ENCODE measurements at regions not wholly inside any gene's neighbourhood (a gene's known extent, or its start where the extent isn't known, plus 50 kb on each side); places are given as distances from the start of the nearest gene placed in this dataset.

DNA sequence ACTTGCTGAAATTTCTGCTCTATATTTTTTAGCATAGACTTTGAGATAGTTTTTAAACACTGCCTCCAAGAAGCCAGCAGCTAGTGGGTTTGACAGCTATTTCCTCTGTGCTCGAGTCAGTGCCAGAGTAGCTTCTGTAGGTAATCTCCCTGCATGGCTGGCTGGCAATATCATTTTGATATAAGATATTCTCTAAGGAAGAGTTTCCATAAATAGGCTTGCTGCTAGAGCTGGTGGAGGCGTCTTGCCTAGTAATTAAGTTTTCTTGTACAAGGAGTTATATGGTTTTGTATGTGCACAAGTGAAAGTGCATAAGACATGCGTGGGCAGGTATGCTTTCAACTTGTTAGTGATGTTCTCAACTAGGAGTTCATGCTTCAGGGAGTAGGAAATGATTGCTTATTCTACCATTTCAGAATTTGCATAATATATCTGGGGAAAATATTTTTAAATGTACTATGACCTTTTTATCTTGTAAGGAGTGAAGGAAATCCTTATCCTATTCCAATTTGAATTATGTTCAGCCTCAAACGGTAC, 74.1 kb upstream of the CCL21 start:
- Histone ChIP-seq H3K9ac (ENCODE audit: control insufficient read depth, extremely low read depth, insufficient read depth, low read length) (no peak overlapping the region), H3K36me3 (ENCODE audit: control insufficient read depth in 2 of 2, extremely low read depth in 1 of 2, insufficient read depth in 2 of 2, low read length in 2 of 2) (no peaks in the 10 kb centered on the region), H3K9me1 (ENCODE audit: control insufficient read depth, extremely low read depth, insufficient read depth, low read length) (no peaks in the 10 kb centered on the region), H2AFZ (ENCODE audit: control insufficient read depth, low read length) (no peak overlapping the region), H3K27ac (ENCODE audit: control insufficient read depth, insufficient read depth, low read length) (no peak overlapping the region), H3K79me2 (ENCODE audit: control insufficient read depth, insufficient read depth, low read length) (no peaks in the 10 kb centered on the region), H3K27me3 (ENCODE audit: control insufficient read depth, extremely low read depth, insufficient read depth, low read length) (peaks cover 2% of the 10 kb centered on the region), H3K9me3 (ENCODE audit: control insufficient read depth, low read depth, low read length) (no peaks in the 10 kb centered on the region), H4K20me1 (ENCODE audit: control insufficient read depth, extremely low read depth, insufficient read depth, low read length) (no peaks in the 10 kb centered on the region), H3K4me2 (ENCODE audit: control insufficient read depth, extremely low read depth, insufficient read depth, low read depth, low read length) (no peak overlapping the region), H3K4me3 (ENCODE audit: control insufficient read depth in 2 of 3, extremely low read depth in 1 of 3, insufficient read depth in 2 of 3, low read depth in 1 of 3, low read length in 3 of 3) (no peak overlapping the region), H3K4me1 (ENCODE audit: control insufficient read depth, extremely low read depth, insufficient read depth, low read length) (no peaks in the 10 kb centered on the region)
- FAIRE-seq: peak; percentile 32
- no peak for DNase-seq (ENCODE audit: low read depth, low spot score)
- TF ChIP-seq EZH2 (IDR thresholded peaks at IDR 0.05; ENCODE audit: low read length): no peak
- TF ChIP-seq, protein P1, sequence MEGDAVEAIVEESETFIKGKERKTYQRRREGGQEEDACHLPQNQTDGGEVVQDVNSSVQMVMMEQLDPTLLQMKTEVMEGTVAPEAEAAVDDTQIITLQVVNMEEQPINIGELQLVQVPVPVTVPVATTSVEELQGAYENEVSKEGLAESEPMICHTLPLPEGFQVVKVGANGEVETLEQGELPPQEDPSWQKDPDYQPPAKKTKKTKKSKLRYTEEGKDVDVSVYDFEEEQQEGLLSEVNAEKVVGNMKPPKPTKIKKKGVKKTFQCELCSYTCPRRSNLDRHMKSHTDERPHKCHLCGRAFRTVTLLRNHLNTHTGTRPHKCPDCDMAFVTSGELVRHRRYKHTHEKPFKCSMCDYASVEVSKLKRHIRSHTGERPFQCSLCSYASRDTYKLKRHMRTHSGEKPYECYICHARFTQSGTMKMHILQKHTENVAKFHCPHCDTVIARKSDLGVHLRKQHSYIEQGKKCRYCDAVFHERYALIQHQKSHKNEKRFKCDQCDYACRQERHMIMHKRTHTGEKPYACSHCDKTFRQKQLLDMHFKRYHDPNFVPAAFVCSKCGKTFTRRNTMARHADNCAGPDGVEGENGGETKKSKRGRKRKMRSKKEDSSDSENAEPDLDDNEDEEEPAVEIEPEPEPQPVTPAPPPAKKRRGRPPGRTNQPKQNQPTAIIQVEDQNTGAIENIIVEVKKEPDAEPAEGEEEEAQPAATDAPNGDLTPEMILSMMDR (optimal IDR thresholded peaks at IDR 0.05 in 1 of 3, IDR thresholded peaks at IDR 0.05 in 1 of 3, conservative IDR thresholded peaks at IDR 0.05 in 1 of 3; ENCODE audit: extremely low read depth in 1 of 3, insufficient read depth in 2 of 3, low read length in 3 of 3): no peak
- dilution Hi-C loops (cut with MboI; ENCODE audit: extremely low pct_ligation_motif_present, low sequenced_read_pairs): no loop called here

- no peak overlapping the region for H3K9ac ChIP-seq (ENCODE audit: control insufficient read depth, extremely low read depth, insufficient read depth, low read length)
- no peaks in the 10 kb centered on the region for H3K9me1 ChIP-seq (ENCODE audit: control insufficient read depth, extremely low read depth, insufficient read depth, low read length)
- TF ChIP-seq EZH2 (IDR thresholded peaks at IDR 0.05; ENCODE audit: low read length): no peak
- TF ChIP-seq, protein P1 (optimal IDR thresholded peaks at IDR 0.05 in 1 of 3, IDR thresholded peaks at IDR 0.05 in 1 of 3, conservative IDR thresholded peaks at IDR 0.05 in 1 of 3; ENCODE audit: extremely low read depth in 1 of 3, insufficient read depth in 2 of 3, low read length in 3 of 3): no peak
- FAIRE-seq (no peak), DNase-seq (ENCODE audit: low read depth, low spot score) (no peak)
- no peaks in the 10 kb centered on the region for H3K9me3 ChIP-seq (ENCODE audit: control insufficient read depth, low read depth, low read length)
- no peak overlapping the region for H3K4me3 ChIP-seq (ENCODE audit: control insufficient read depth in 2 of 3, extremely low read depth in 1 of 3, insufficient read depth in 2 of 3, low read depth in 1 of 3, low read length in 3 of 3)
- H4K20me1 ChIP-seq (ENCODE audit: control insufficient read depth, extremely low read depth, insufficient read depth, low read length): no peaks in the 10 kb centered on the region
- no peaks in the 10 kb centered on the region for H3K4me1 ChIP-seq (ENCODE audit: control insufficient read depth, extremely low read depth, insufficient read depth, low read length)
- dilution Hi-C loops (cut with MboI; ENCODE audit: extremely low pct_ligation_motif_present, low sequenced_read_pairs): no loop called here
- no peaks in the 10 kb centered on the region for H3K79me2 ChIP-seq (ENCODE audit: control insufficient read depth, insufficient read depth, low read length)
- peaks cover 4% of the 10 kb centered on the region for H3K27me3 ChIP-seq (ENCODE audit: control insufficient read depth, extremely low read depth, insufficient read depth, low read length)
- H2AFZ ChIP-seq (ENCODE audit: control insufficient read depth, low read length): no peak overlapping the region
- no peak overlapping the region for H3K27ac ChIP-seq (ENCODE audit: control insufficient read depth, insufficient read depth, low read length)
- H3K4me2 ChIP-seq (ENCODE audit: control insufficient read depth, extremely low read depth, insufficient read depth, low read depth, low read length): no peak overlapping the region
- no peaks in the 10 kb centered on the region for H3K36me3 ChIP-seq (ENCODE audit: control insufficient read depth in 2 of 2, extremely low read depth in 1 of 2, insufficient read depth in 2 of 2, low read length in 2 of 2)
Observed at GRCh38 chr9:34782372-34782771, 72.4 kb upstream of the CCL21 start.
